HepG2 (cell line): ENCODE measurements at regions not wholly inside any gene's neighbourhood (a gene's known extent, or its start where the extent isn't known, plus 50 kb on each side); places are given as distances from the start of the nearest gene placed in this dataset.

ENCODE experiments used
- BCLAF1 ChIP-seq: fragments of 450-650 bp; IDR thresholded peaks from 2 replicates; pipeline ENCODE4 v1.6.1; 2017; ENCODE audit warnings: mild to moderate bottlenecking
- CC2D1A ChIP-seq: sonication (generic); formaldehyde crosslinking; IDR thresholded peaks from 2 replicates; pipeline ENCODE4 v1.8.1; 2023; ENCODE audit warnings: mild to moderate bottlenecking, missing genetic modification reagents
- GTF3A ChIP-seq: sonication (generic); formaldehyde crosslinking; conservative IDR thresholded peaks from 2 replicates; pipeline ENCODE4 v1.4.0; 2020; ENCODE audit warnings: mild to moderate bottlenecking, missing genetic modification reagents
- GZF1 ChIP-seq: sonication (generic); formaldehyde crosslinking; IDR thresholded peaks from 2 replicates; pipeline ENCODE4 v1.5.1; 2020; ENCODE audit warnings: mild to moderate bottlenecking, missing genetic modification reagents
- MAFF ChIP-seq: IDR thresholded peaks from 2 replicates; pipeline ENCODE4 v1.6.1; 2011; ENCODE audit warnings: low read depth, low read length, improper control_type of control experiment
- MXD1 ChIP-seq: sonication (generic); formaldehyde crosslinking; IDR thresholded peaks from 2 replicates; pipeline ENCODE4 v1.4.0; 2020; ENCODE audit warnings: mild to moderate bottlenecking, missing genetic modification reagents
- RERE ChIP-seq: IDR thresholded peaks from 2 replicates; pipeline ENCODE4 v1.6.1; 2016; ENCODE audit warnings: low read depth, missing genetic modification reagents, missing compliant biosample characterization
- SMYD3 ChIP-seq: sonication (generic); formaldehyde crosslinking; IDR thresholded peaks from 2 replicates; pipeline ENCODE4 v1.8.1; 2023; ENCODE audit warnings: mild to moderate bottlenecking, missing genetic modification reagents
- ZBTB46 ChIP-seq: sonication (generic); formaldehyde crosslinking; IDR thresholded peaks from 2 replicates; pipeline ENCODE4 v1.4.0; 2020; ENCODE audit warnings: mild to moderate bottlenecking, missing genetic modification reagents, borderline replicate concordance
- ZC3H13 ChIP-seq: sonication (generic); formaldehyde crosslinking; IDR thresholded peaks from 2 replicates; pipeline ENCODE4 v1.8.1; 2023; ENCODE audit warnings: mild to moderate bottlenecking, missing genetic modification reagents, moderate library complexity
- ZNF10 ChIP-seq: sonication (generic); formaldehyde crosslinking; IDR thresholded peaks from 2 replicates; pipeline ENCODE4 v1.4.0; 2020; ENCODE audit warnings: mild to moderate bottlenecking, low read depth, missing genetic modification reagents, borderline replicate concordance
- ZNF225 ChIP-seq: sonication (generic); formaldehyde crosslinking; IDR thresholded peaks from 2 replicates; pipeline ENCODE4 v1.4.0; 2020; ENCODE audit warnings: mild to moderate bottlenecking, missing genetic modification reagents
- ZNF274 ChIP-seq: sonication (generic); formaldehyde crosslinking; IDR thresholded peaks from 2 replicates; pipeline ENCODE4 v1.5.1; 2020; ENCODE audit warnings: mild to moderate bottlenecking, missing genetic modification reagents
- ZNF513 ChIP-seq: sonication (generic); formaldehyde crosslinking; conservative IDR thresholded peaks from 2 replicates; pipeline ENCODE4 v1.5.0; 2020; ENCODE audit warnings: missing genetic modification reagents
- ZNF644 ChIP-seq: IDR thresholded peaks from 2 replicates; pipeline ENCODE4 v1.6.1; 2016; ENCODE audit warnings: low read depth
- ZNF768 ChIP-seq: sonication (generic); formaldehyde crosslinking; IDR thresholded peaks from 2 replicates; pipeline ENCODE4 v1.4.0; 2020; ENCODE audit warnings: missing genetic modification reagents
- ZNF773 ChIP-seq: sonication (generic); formaldehyde crosslinking; IDR thresholded peaks from 2 replicates; pipeline ENCODE4 v1.4.0; 2020; ENCODE audit warnings: missing genetic modification reagents, borderline replicate concordance

- peak; percentile 2; the same call in 1 of the 2 replicates for TF ChIP-seq RERE (CRISPR knock-in tag)
- no peak for TF ChIP-seq CC2D1A (CRISPR knock-in tag)
- TF ChIP-seq SMYD3, result no peak
- no peak for TF ChIP-seq ZNF773 (CRISPR knock-in tag)
- TF ChIP-seq BCLAF1, result no peak
- TF ChIP-seq ZNF768 (CRISPR knock-in tag), result no peak
- no peak for TF ChIP-seq GTF3A (CRISPR knock-in tag)
- TF ChIP-seq ZC3H13 (CRISPR knock-in tag), result no peak
- no peak for TF ChIP-seq ZNF225 (CRISPR knock-in tag)
- TF ChIP-seq MXD1 (CRISPR knock-in tag), result no peak
- TF ChIP-seq ZNF513 (CRISPR knock-in tag), result no peak
- TF ChIP-seq ZNF644 (CRISPR knock-in tag), result no peak
- no peak for TF ChIP-seq GZF1 (CRISPR knock-in tag)
- TF ChIP-seq ZNF274 (CRISPR knock-in tag), result no peak
- TF ChIP-seq ZBTB46, result no peak
- no peak for TF ChIP-seq ZNF10 (CRISPR knock-in tag)
- TF ChIP-seq MAFF, result no peak
These were observed 218.3 kb downstream of the SOX9 start (continued) for GRCh38 chr17:72338847-72339790.
